ENCODE measurements at regions not wholly inside any gene's neighbourhood (a gene's known extent, or its start where the extent isn't known, plus 50 kb on each side); places are given as distances from the start of the nearest gene placed in this dataset.

DNA sequence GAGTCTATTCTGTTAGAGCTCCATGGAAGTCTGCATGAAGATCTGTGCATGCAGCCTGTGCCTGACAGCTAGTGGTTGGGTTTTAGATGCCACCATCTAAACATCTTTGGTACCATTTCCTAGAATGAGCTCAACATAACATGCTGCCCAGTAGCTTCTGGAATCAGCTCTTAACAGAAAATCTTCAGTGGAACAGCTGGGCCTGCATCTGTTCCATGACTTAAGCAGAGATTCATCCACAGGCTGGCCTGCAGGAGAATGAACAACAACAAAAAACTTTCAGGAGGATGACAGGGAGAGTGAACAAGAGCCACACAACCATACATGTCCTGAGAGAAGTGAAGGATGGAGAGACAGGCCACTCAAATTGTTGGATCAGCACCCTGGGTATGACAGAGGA, 316.6 kb downstream of the RDH14 start:
- no peak for TF ChIP-seq POLR2A (IDR thresholded peaks at IDR 0.05)
- TF ChIP-seq POLR2AphosphoS5 (IDR thresholded peaks at IDR 0.05): no peak
